MCF 10A (cell line): ENCODE measurements at regions not wholly inside any gene's neighbourhood (a gene's known extent, or its start where the extent isn't known, plus 50 kb on each side); places are given as distances from the start of the nearest gene placed in this dataset.

ENCODE experiments used
- BruUV-seq: library from RNA; stranded (reverse); fragments of 400-500 nt; replicated peaks from 2 replicates; lab custom pipeline; 2021; lab: Mats Ljungman, UMichigan
- CTCF ChIA-PET: fragments of 300-600 bp; sonication (Branson Sonifier 250); formaldehyde crosslinking; extraction: SDS; loops from one replicate; lab custom pipeline; 2021; ENCODE audit warnings: antibody characterized with exemption, inconsistent platforms; lab: Yijun Ruan, JAX
- POLR2A ChIA-PET: fragments of 300-600, 350-650 bp; sonication (Branson Sonifier 250); formaldehyde crosslinking; extraction: SDS; loops from one replicate; lab custom pipeline; 2020; ENCODE audit warnings: antibody characterized with exemption, inconsistent platforms; lab: Yijun Ruan, JAX
- DNase-seq: peaks from one replicate; pipeline ENCODE4 v3.0.0-alpha.2; 2018; ENCODE audit not compliant: unreplicated experiment
- H3K27ac Mint-ChIP-seq: one replicate; pipeline ENCODE4 v1.8.0; 2022; ENCODE audit warnings: mild to moderate bottlenecking, low read depth, mixed read lengths; ENCODE audit not compliant: unreplicated experiment
- H3K27me3 Mint-ChIP-seq: one replicate; pipeline ENCODE4 v1.8.0; 2022; ENCODE audit warnings: mixed read lengths; ENCODE audit not compliant: insufficient read depth, unreplicated experiment
- H3K36me3 Mint-ChIP-seq: one replicate; pipeline ENCODE4 v1.8.0; 2022; ENCODE audit warnings: mild to moderate bottlenecking, moderate library complexity, mixed read lengths; ENCODE audit not compliant: insufficient read depth, unreplicated experiment
- H3K4me1 Mint-ChIP-seq: one replicate; pipeline ENCODE4 v1.8.0; 2022; ENCODE audit warnings: mixed read lengths; ENCODE audit not compliant: insufficient read depth, unreplicated experiment
- H3K4me3 Mint-ChIP-seq: one replicate; pipeline ENCODE4 v1.8.0; 2022; ENCODE audit warnings: mild to moderate bottlenecking, moderate library complexity, mixed read lengths; ENCODE audit not compliant: unreplicated experiment
- H3K9me3 Mint-ChIP-seq: one replicate; pipeline ENCODE4 v1.8.0; 2022; ENCODE audit warnings: mixed read lengths; ENCODE audit not compliant: unreplicated experiment
- CTCF ChIP-seq: fragments of 200-600 bp; IDR thresholded peaks from one replicate; pipeline ENCODE4 v1.8.0; 2022; ENCODE audit warnings: antibody characterized with exemption, mild to moderate bottlenecking; ENCODE audit not compliant: unreplicated experiment
- intact Hi-C: fragments of 100-400 bp; cut with micrococcal nuclease; formaldehyde crosslinking; loops from 2 replicates; pipeline ENCODE4 v1.14.1; 2022

GRCh38 chr16:27123795-27124409, 57.2 kb downstream of the C16orf82 start:
- POLR2A ChIA-PET: no interaction called here
- no peaks in the 10 kb centered on the region for H3K4me1 Mint-ChIP-seq

GRCh38 chr16:27127308-27127707, 60.6 kb downstream of the C16orf82 start:
- no peak overlapping the region for H3K27ac Mint-ChIP-seq
- CTCF ChIA-PET: interaction anchor here (1.4 kb wide), 1 partner anchor 27 kb away, joined by 5 read pairs; no protein-coding TSS in a partner anchor
- no peak for DNase-seq
- H3K27me3 Mint-ChIP-seq: no peaks in the 10 kb centered on the region
- H3K9me3 Mint-ChIP-seq: peaks cover 13% of the 10 kb centered on the region
- POLR2A ChIA-PET: no interaction called here
- no peak for TF ChIP-seq CTCF
- intact Hi-C loops: no loop called here
- H3K36me3 Mint-ChIP-seq: no peaks in the 10 kb centered on the region
- no peak overlapping the region for H3K4me3 Mint-ChIP-seq
- no TSS peak for BruUV-seq
- no peaks in the 10 kb centered on the region for H3K4me1 Mint-ChIP-seq

More at GRCh38 chr16:27123795-27124409, 57.2 kb downstream of the C16orf82 start:
- Mint-ChIP-seq H3K27me3 (no peaks in the 10 kb centered on the region), H3K9me3 (no peaks in the 10 kb centered on the region), H3K4me3 (no peak overlapping the region), H3K27ac (no peak overlapping the region), H3K36me3 (no peaks in the 10 kb centered on the region)
- no TSS peak for BruUV-seq
- intact Hi-C loops: no loop called here
- no peak for TF ChIP-seq CTCF
- CTCF ChIA-PET: interaction anchor here (0.6 to 1.0 kb wide), 2 partner anchors 14 to 1846 kb away, joined by 3 to 5 read pairs; no protein-coding TSS in a partner anchor
- DNase-seq: no peak

GRCh38 chr16:27129401-27129800, 62.7 kb downstream of the C16orf82 start:
- ChIA-PET CTCF (interaction anchor here (1.0 kb wide), 1 partner anchor 25 kb away, joined by 3 read pairs; no protein-coding TSS in a partner anchor), POLR2A (no interaction called here)
- no peak overlapping the region for H3K27ac Mint-ChIP-seq
- intact Hi-C loops: no loop called here
- no peaks in the 10 kb centered on the region for H3K4me1 Mint-ChIP-seq
- no peaks in the 10 kb centered on the region for H3K27me3 Mint-ChIP-seq
- H3K36me3 Mint-ChIP-seq: no peaks in the 10 kb centered on the region
- H3K4me3 Mint-ChIP-seq: no peak overlapping the region
- peaks cover 13% of the 10 kb centered on the region for H3K9me3 Mint-ChIP-seq
- no peak for TF ChIP-seq CTCF
- no peak for DNase-seq
- BruUV-seq: no TSS peak

GRCh38 chr16:27138257-27138656, 65.1 kb upstream of the KDM8 start:
- Mint-ChIP-seq H3K4me1 (no peaks in the 10 kb centered on the region), H3K9me3 (peaks cover 12% of the 10 kb centered on the region), H3K4me3 (no peak overlapping the region), H3K36me3 (peaks cover 6% of the 10 kb centered on the region), H3K27me3 (peaks cover 11% of the 10 kb centered on the region), H3K27ac (no peak overlapping the region)
- no peak for TF ChIP-seq CTCF
- ChIA-PET POLR2A (no interaction called here), CTCF (no interaction called here)
- no peak for DNase-seq
- BruUV-seq: no TSS peak
- intact Hi-C loops: no loop called here
